SK-N-SH (cell line): ENCODE measurements at regions not wholly inside any gene's neighbourhood (a gene's known extent, or its start where the extent isn't known, plus 50 kb on each side); places are given as distances from the start of the nearest gene placed in this dataset.

Experiments used
- CTCF ChIA-PET: fragments of 300-600, 350-600 bp; formaldehyde crosslinking; extraction: SDS; loops from one replicate; lab custom pipeline; 2021; lab: Yijun Ruan, JAX
- POLR2A ChIA-PET: fragments of 350-600 bp; sonication (Branson Sonifier 250); formaldehyde crosslinking; extraction: SDS; loops from one replicate; lab custom pipeline; 2020; ENCODE audit warnings: antibody characterized with exemption, inconsistent platforms; lab: Yijun Ruan, JAX
- DNase-seq: peaks from one replicate; pipeline ENCODE4 v3.0.0; 2012
- H2AFZ ChIP-seq: fragments of 200-600 bp; sonication (generic); 2 replicates; pipeline ENCODE4 v1.8.1; 2016; ENCODE audit warnings: antibody characterized with exemption, mild to moderate bottlenecking, low read depth
- H3F3A ChIP-seq: fragments of 200-600 bp; sonication (generic); replicated peaks from 2 replicates; pipeline ENCODE3; 2016; ENCODE audit warnings: antibody characterized with exemption, mild to moderate bottlenecking; ENCODE audit not compliant: insufficient read depth
- H3K27ac ChIP-seq, 2 experiments: fragments of 200-500 bp in 1 of 2; fragments of 200-600 bp in 1 of 2; sonication (Bioruptor generic) in 1 of 2; sonication (generic), shearing (Covaris generic) in 1 of 2; 2 replicates each; pipeline versions ENCODE4 v1.5.1 to v1.6.1; 2014 to 2016; ENCODE audit warnings: low read depth in 2 of 2, inconsistent platforms in 1 of 2, low read length in 1 of 2, mild to moderate bottlenecking in 1 of 2, mixed read lengths in 1 of 2
- H3K27me3 ChIP-seq: fragments of 200-600 bp; sonication (generic), shearing (Covaris generic); 2 replicates; pipeline ENCODE4 v1.6.1; 2016; ENCODE audit warnings: mixed run types; ENCODE audit not compliant: insufficient read depth
- H3K36me3 ChIP-seq, 2 experiments: fragments of 200-500 bp in 1 of 2; fragments of 200-600 bp in 1 of 2; sonication (Bioruptor generic) in 1 of 2; sonication (generic) in 1 of 2; replicated peaks in 1 of 2; 2 replicates each; pipeline versions ENCODE3 to v1.5.1; 2014 to 2016; ENCODE audit warnings: low read length in 1 of 2, mild to moderate bottlenecking in 1 of 2; ENCODE audit not compliant: insufficient read depth in 2 of 2, control insufficient read depth in 1 of 2
- H3K4me1 ChIP-seq, 2 experiments: fragments of 200-500 bp in 1 of 2; fragments of 200-600 bp in 1 of 2; sonication (Bioruptor generic) in 1 of 2; sonication (generic), shearing (Covaris generic) in 1 of 2; 2 replicates each; pipeline versions ENCODE4 v1.5.1 to v1.6.1; 2014 to 2016; ENCODE audit warnings: low read depth in 1 of 2, low read length in 1 of 2, mixed run types in 1 of 2; ENCODE audit not compliant: insufficient read depth in 2 of 2, control insufficient read depth in 1 of 2
- H3K4me2 ChIP-seq: fragments of 200-600 bp; sonication (generic), shearing (Covaris generic); 2 replicates; pipeline ENCODE4 v1.6.1; 2017; ENCODE audit warnings: mixed run types
- H3K4me3 ChIP-seq, 2 experiments: fragments of 200-500 bp in 1 of 2; fragments of 200-600 bp in 1 of 2; sonication (Bioruptor generic) in 1 of 2; sonication (generic), shearing (Covaris generic) in 1 of 2; 2 replicates each; pipeline versions ENCODE4 v1.5.1 to v1.8.1; 2014 to 2016; ENCODE audit warnings: low read depth in 2 of 2, inconsistent platforms in 1 of 2, low read length in 1 of 2, mild to moderate bottlenecking in 1 of 2, mixed read lengths in 1 of 2, moderate library complexity in 1 of 2
- H3K79me2 ChIP-seq: fragments of 200-600 bp; sonication (generic); 2 replicates; pipeline ENCODE4 v1.8.1; 2017; ENCODE audit warnings: mild to moderate bottlenecking; ENCODE audit not compliant: insufficient read depth
- H3K9ac ChIP-seq: fragments of 200-600 bp; sonication (generic); 2 replicates; pipeline ENCODE4 v1.6.1; 2017; ENCODE audit warnings: mixed run types
- H3K9me2 ChIP-seq: fragments of 200-600 bp; sonication (generic); 2 replicates; pipeline ENCODE4 v1.6.1; 2017; ENCODE audit warnings: mixed run types
- H3K9me3 ChIP-seq: fragments of 200-600 bp; sonication (generic); 2 replicates; pipeline ENCODE4 v1.6.1; 2017; ENCODE audit warnings: mixed run types, mild to moderate bottlenecking, moderate library complexity
- H4K20me1 ChIP-seq: fragments of 200-600 bp; sonication (generic); 2 replicates; pipeline ENCODE4 v1.6.1; 2017; ENCODE audit warnings: mild to moderate bottlenecking, mixed run types; ENCODE audit not compliant: insufficient read depth
- EP300 ChIP-seq, 2 experiments: IDR thresholded peaks; 2 replicates each; pipeline versions ENCODE4 v1.4.0 to v1.6.1; 2012; ENCODE audit warnings: borderline replicate concordance in 1 of 2, low read depth in 1 of 2, low read length in 1 of 2
- FOXJ3 ChIP-seq: sonication (generic); formaldehyde crosslinking; IDR thresholded peaks from 2 replicates; pipeline ENCODE4 v1.5.1; 2020; ENCODE audit warnings: mild to moderate bottlenecking, missing genetic modification reagents
- FOXM1 ChIP-seq: IDR thresholded peaks from 2 replicates; pipeline ENCODE4 v1.4.0; 2012; ENCODE audit warnings: low read depth, mild to moderate bottlenecking
- GABPA ChIP-seq: IDR thresholded peaks from 2 replicates; pipeline ENCODE4 v1.4.0; 2012; ENCODE audit warnings: low read depth, mild to moderate bottlenecking
- GATA2 ChIP-seq: sonication (generic); formaldehyde crosslinking; IDR thresholded peaks from 2 replicates; pipeline ENCODE4 v1.5.0; 2020; ENCODE audit warnings: mild to moderate bottlenecking, missing genetic modification reagents
- JUND ChIP-seq: IDR thresholded peaks from 2 replicates; pipeline ENCODE4 v1.4.0; 2012
- POLR2AphosphoS5 ChIP-seq: IDR thresholded peaks from 2 replicates; pipeline ENCODE4 v1.6.1; 2012; ENCODE audit warnings: low read depth, low read length
- RCOR1 ChIP-seq: fragments of 150-350 bp; IDR thresholded peaks from 2 replicates; pipeline ENCODE4 v1.6.1; 2017; ENCODE audit warnings: antibody characterized with exemption, low read length
- SIN3A ChIP-seq: IDR thresholded peaks from 2 replicates; pipeline ENCODE4 v1.6.1; 2012; ENCODE audit warnings: low read depth, mild to moderate bottlenecking, low read length, moderate library complexity, borderline replicate concordance
- SMC3 ChIP-seq: IDR thresholded peaks from 2 replicates; pipeline ENCODE4 v1.6.1; 2012; ENCODE audit warnings: low read depth, low read length, improper control_type of control experiment
- TAF1 ChIP-seq: IDR thresholded peaks from 2 replicates; pipeline ENCODE4 v1.6.1; 2012; ENCODE audit warnings: low read depth, mild to moderate bottlenecking, low read length, moderate library complexity, borderline replicate concordance
- WGBS: methylation state at CpG from one replicate; pipeline ENCODE4 v1.1.6; 2017; ENCODE audit warnings: low lambda C conversion rate; 5-methylcytosine and 5-hydroxymethylcytosine counted together
- TF ChIP-seq, protein P1 (sequence below): IDR thresholded peaks from 2 replicates; pipeline ENCODE4 v1.4.0; 2012; ENCODE audit warnings: low read depth, borderline replicate concordance

DNA sequence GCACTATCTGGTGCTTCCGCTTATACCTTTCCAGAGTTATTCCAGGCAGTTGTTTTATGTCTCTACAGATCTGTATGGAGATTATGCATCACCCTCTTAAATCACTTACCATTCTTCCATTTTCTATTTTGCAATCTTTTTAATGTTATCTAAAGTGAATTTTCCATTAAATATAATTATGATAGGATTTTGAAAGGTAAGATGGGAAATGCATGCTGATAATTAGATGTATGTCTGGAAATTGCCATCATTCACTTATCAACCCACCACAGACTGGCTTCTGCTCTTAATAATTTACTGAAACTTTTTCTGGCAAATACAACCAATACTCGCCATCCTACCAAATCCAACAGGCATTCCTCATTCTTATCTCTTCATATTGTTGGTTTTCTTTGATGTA, 227.4 kb upstream of the MC4R start:
- H3F3A ChIP-seq, result no peaks in the 10 kb centered on the region
- no peaks in the 10 kb centered on the region for H4K20me1 ChIP-seq
- H3K9me2 ChIP-seq, result no peaks in the 10 kb centered on the region
- H2AFZ ChIP-seq, result no peak overlapping the region
- no peak overlapping the region for H3K4me3 ChIP-seq
- H3K79me2 ChIP-seq, result no peaks in the 10 kb centered on the region
- DNase-seq, result no peak
- H3K4me1 ChIP-seq, result no peaks in the 10 kb centered on the region; a peak in 1 of 4 replicates
- H3K36me3 ChIP-seq, result no peaks in the 10 kb centered on the region
- WGBS, result 59% methylated on average over 2 of the region's 2 CpGs
- H3K4me2 ChIP-seq, result no peak overlapping the region
- 0 out of 2 replicates have a peak, but pooled peaks cover 5% of the 10 kb centered on the region for H3K9me3 ChIP-seq
- CTCF ChIA-PET, result no interaction called here
- no peaks in the 10 kb centered on the region for H3K27me3 ChIP-seq
- no peak overlapping the region for H3K9ac ChIP-seq
- TF ChIP-seq TAF1, result no peak
- TF ChIP-seq RCOR1, result 0 out of 2 replicates have a peak, but pooled peaks have one; percentile 18
- TF ChIP-seq GATA2 (CRISPR knock-in tag), result 0 out of 2 replicates have a peak, but pooled peaks have one; percentile 9
- peak in 1 of 2 experiments; percentile 65; a peak in 1 of 4 replicates for TF ChIP-seq EP300 (IDR thresholded peaks at IDR 0.05; ENCODE audit: borderline replicate concordance in 1 of 2, low read depth in 1 of 2, low read length in 1 of 2)
- TF ChIP-seq, all 33 proteins: peak for 3
- POLR2A ChIA-PET, result no interaction called here
- peak overlapping the region in 1 of 2 experiments; percentile 55; a peak in 2 of 4 replicates for H3K27ac ChIP-seq

DNA sequence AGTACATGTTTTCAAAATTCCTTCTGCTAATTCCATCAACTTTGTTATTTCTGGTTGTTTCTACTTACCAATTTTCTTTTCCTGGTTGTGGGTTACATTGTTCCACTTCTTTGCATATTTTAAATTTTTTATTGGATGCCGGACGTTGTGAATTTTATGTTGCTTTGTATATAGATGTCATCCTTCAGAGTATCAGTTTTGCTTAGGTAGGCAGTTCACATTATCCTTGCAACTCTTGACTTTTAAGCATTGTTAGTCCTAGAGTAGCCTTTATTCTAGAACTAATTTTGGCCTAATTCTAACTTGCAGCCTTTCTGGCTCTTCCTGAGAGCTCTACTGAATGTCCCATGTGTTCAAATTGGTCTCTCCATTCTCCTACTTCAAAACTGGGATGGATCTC, 228.7 kb upstream of the MC4R start:
- 0 out of 2 replicates have a peak, but pooled peaks cover 5% of the 10 kb centered on the region for H3K9me3 ChIP-seq
- H3F3A ChIP-seq, result no peaks in the 10 kb centered on the region
- H3K36me3 ChIP-seq, result no peaks in the 10 kb centered on the region
- no peak overlapping the region; a peak in 1 of 4 replicates for H3K27ac ChIP-seq
- H3K4me3 ChIP-seq, result no peak overlapping the region
- no peaks in the 10 kb centered on the region for H3K9me2 ChIP-seq
- CTCF ChIA-PET, result no interaction called here
- H3K4me1 ChIP-seq, result no peaks in the 10 kb centered on the region; a peak in 1 of 4 replicates
- no peak for TF ChIP-seq FOXJ3 (CRISPR knock-in tag)
- TF ChIP-seq RCOR1, result no peak
- no peak for TF ChIP-seq FOXM1
- TF ChIP-seq GABPA, result no peak
- TF ChIP-seq JUND, result no peak
- no peak for TF ChIP-seq SIN3A
- TF ChIP-seq, all 33 proteins: peak for 0
- WGBS, result 75% methylated on average over 2 of the region's 2 CpGs
- H3K79me2 ChIP-seq, result no peaks in the 10 kb centered on the region
- DNase-seq, result no peak
- POLR2A ChIA-PET, result no interaction called here
- H3K9ac ChIP-seq, result no peak overlapping the region
- H3K27me3 ChIP-seq, result no peaks in the 10 kb centered on the region
- H4K20me1 ChIP-seq, result no peaks in the 10 kb centered on the region
- no peak overlapping the region for H2AFZ ChIP-seq
- no peak overlapping the region for H3K4me2 ChIP-seq

DNA sequence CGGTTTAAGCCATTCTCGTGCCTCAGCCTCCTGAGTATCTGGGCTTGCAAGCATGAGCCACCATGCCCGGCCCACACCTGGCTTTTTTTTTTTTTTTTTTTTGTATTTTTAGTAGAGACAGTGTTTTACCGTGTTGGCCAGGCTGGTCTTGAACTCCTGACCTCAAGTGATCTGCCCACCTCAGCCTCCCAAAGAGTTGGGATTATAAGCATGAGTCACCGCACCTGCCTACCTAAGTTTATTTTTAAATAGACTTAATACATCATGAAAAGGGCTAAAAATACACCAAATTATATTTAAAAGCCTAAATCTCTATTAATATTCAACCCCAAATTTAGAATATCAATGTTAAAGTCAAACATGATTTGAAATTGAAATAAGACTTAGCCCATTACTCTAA, 250.8 kb upstream of the MC4R start:
- Histone ChIP-seq H3F3A (no peaks in the 10 kb centered on the region), H3K9me2 (no peaks in the 10 kb centered on the region), H2AFZ (no peak overlapping the region), H3K9ac (no peak overlapping the region), H3K4me1 (no peaks in the 10 kb centered on the region; a peak in 2 of 4 replicates), H3K36me3 (no peaks in the 10 kb centered on the region), H3K79me2 (no peaks in the 10 kb centered on the region), H4K20me1 (no peaks in the 10 kb centered on the region), H3K4me2 (no peak overlapping the region), H3K9me3 (no peaks in the 10 kb centered on the region), H3K4me3 (no peak overlapping the region), H3K27me3 (no peaks in the 10 kb centered on the region), H3K27ac (peak overlapping the region in 1 of 2 experiments; percentile 75; a peak in 2 of 4 replicates)
- DNase-seq, result no peak
- TF ChIP-seq SMC3, result no peak
- no peak for TF ChIP-seq SIN3A
- no peak for TF ChIP-seq POLR2AphosphoS5
- TF ChIP-seq JUND, result no peak
- TF ChIP-seq, protein P1, sequence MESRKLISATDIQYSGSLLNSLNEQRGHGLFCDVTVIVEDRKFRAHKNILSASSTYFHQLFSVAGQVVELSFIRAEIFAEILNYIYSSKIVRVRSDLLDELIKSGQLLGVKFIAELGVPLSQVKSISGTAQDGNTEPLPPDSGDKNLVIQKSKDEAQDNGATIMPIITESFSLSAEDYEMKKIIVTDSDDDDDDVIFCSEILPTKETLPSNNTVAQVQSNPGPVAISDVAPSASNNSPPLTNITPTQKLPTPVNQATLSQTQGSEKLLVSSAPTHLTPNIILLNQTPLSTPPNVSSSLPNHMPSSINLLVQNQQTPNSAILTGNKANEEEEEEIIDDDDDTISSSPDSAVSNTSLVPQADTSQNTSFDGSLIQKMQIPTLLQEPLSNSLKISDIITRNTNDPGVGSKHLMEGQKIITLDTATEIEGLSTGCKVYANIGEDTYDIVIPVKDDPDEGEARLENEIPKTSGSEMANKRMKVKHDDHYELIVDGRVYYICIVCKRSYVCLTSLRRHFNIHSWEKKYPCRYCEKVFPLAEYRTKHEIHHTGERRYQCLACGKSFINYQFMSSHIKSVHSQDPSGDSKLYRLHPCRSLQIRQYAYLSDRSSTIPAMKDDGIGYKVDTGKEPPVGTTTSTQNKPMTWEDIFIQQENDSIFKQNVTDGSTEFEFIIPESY, result no peak
- ChIA-PET POLR2A (no interaction called here), CTCF (no interaction called here)
- whole genome bisulfite sequencing, result 67% methylated on average over 5 of the region's 5 CpGs
